ENCODE measurements at regions not wholly inside any gene's neighbourhood (a gene's known extent, or its start where the extent isn't known, plus 50 kb on each side); places are given as distances from the start of the nearest gene placed in this dataset.
A peak's percentile ranks its signal among the peaks of the same experiment; 100 is the strongest.

DNA sequence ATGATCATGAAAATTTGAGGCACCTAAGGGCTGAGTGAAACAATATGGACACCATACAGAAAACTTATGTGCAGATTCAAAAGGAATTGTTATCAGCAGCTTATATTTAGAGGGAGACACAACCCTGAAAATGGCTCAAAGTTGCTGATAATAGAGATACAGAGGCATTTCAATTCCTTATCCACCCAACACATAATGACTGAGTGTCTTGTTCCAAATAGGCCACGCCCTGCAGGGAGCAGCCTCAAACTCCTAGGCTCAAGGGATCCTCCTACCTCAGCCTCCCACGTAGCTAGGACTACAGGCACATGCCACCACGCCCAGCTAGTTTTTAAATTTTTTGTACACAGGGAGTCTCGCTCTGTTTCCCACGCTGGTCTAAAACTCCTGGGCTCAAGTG is 79.0 kb downstream of the LBH start:
- no peak for DNase-seq (ENCODE audit: low read depth)

DNA sequence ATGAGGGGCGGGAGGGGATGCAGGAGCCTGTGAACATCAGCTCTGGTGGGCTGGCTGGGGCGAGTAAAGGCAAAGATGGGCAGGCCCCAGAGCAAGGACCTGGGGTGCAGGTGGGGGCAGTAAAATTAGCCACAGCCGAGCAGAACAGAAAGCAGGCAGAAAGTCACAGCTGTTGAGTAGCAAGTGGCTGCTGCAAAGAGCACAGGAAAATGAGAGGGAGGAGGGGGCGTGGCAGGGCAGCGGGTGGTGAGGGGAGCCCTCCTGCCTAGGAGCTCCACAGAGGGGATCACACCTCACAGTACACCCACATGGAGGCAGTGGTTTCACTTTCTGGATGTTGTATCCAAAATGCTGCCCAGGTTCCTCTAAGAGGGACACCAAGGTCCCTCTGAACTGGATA is 79.6 kb downstream of the LBH start:
- DNase-seq (ENCODE audit: low read depth), result no peak

DNA sequence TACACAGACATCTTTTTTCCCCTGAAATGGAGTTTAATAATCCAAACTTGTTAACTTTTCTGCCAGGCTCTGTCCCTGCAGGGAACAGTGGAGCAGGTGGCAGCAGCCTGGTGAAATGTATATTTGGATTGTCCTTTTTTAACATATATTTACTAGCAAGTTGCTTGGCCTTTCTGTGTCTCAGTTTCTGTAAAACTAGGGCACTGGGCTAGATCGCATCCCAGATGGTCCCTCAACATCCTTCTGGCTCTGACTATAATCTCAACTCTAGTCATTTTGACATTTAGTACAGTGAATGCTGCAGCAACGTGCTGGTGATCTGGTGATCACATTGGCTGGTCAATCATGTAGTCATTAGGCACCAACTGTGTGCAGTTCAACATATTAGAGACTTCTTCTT is 80.4 kb downstream of the LBH start:
- DNase-seq (ENCODE audit: low read depth), result no peak

DNA sequence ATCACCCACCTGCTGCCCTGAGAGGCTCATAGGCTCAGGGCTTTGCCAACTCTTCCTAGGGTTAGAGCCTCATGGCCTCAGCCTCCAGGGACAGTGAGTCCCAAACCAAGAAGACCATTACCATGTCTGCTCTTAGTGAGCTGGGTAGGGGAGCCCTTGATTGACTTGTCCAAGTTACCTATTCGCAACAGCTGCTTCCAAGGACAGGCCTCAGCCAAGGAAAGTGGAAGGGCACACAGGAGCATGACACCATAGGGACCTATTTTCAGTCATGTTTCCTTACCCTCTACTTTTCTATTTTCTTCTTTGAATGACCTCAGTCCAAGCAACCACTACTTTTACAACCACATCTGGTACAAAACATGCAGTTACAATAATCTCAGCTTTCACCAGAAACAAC is 81.6 kb downstream of the LBH start:
- no peak for DNase-seq (ENCODE audit: low read depth)

DNA sequence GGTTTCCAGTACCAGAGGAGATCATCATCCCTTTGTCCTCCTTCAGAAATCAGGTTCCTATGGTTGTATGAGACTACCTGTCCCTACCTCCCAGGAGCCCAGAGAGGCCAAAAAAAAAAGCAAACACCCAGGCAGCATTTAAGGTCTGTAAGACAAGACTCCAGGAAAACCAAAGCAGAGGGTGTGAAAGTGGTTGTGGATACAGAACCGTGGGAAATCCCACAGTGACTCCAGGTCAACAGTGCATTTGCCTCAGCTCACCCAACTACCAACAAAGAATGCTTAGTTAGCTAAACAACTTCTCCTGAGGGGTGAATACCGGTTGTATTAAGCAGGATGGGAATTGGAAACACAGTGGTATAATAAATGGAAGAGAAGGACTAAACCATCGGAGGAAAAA is 83.6 kb downstream of the LBH start:
- no peak for DNase-seq (ENCODE audit: low read depth)

DNA sequence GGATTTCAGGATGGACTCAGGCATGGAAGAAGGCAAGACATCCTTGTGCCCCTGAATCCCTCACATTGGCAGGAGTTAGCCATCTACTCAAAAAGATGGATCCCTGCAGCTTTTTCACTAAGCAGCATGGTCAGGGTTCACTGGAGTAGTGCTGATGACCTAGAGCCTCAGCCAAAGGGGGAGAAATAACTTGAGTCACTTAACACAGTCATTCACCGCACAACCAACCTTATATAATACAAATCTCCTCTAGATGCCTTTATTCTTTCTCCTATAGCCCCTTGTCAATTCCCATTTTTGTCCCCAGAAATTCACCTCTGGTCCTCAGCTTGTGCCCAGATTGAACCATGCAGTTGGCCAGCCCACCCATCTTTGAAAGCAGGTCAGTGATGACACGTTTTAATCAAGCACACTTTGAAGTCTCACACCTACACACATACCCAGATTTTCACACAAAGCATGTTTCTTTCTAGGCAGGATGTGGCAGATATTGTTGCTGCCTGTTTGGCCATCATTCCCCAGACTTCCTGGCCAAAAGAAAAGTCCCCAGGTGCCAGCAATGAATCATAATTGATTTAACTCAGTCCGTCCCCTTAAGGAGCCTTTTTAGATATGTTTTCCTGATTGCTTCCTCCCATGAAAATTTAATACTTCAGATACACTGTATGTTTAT is 84.2 kb downstream of the LBH start:
- DNase-seq (ENCODE audit: low read depth), result no peak

DNA sequence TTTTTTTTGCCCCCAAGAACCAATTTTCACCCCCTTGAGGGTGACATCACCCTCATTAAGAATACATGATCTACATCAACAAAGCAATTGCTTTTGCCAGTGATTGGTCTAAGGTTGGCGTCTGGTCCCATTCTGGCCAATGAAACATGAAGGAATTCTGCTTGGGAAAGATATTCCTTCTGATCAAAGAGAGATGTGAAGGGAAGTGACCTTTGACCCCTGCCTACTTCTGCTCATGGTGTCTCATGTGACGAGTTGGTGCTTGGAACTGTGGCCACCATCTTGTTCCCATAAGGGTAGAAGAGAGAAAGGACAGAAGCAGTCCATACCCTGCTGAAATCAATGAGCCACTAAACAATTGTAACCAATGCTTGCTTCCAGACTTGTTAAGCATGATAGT is 85.1 kb downstream of the LBH start:
- DNase-seq (ENCODE audit: low read depth), result no peak

DNA sequence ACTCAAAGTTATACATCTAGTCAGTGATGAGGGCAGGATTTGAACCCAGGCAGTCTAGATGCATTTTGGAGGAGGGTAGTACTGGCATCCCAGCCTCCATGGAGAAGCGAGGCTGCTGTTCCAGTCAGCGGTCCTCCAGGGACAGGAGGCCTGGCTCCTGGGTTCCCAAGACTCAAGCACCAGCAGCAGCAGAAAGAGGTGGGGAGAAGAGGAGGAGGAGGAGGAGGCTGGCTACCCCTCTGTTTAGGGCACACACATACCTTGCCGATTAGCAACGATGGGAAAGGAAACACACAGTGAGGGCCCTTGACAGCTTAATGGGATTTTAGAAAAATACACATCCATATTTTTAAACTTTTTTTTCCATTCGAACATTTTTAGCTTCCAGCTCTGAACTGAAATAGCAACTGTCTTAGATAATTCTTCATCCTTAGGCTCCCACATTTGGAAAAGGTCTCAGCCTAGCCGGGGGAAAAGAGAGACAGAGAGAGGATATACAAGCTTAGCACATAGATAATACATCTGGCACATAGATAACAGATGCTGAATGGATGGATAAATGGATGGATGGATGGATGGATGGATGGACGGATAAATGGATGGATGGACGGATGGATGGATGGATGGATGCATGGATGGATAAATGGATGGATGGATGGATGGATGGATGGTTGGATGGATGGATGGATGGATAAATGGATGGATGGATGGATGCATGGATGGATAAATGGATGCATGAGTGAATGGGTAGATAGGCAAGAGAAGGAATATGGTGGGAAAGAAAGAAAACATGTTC is 87.9 kb downstream of the LBH start:
- no peak for DNase-seq (ENCODE audit: low read depth)

DNA sequence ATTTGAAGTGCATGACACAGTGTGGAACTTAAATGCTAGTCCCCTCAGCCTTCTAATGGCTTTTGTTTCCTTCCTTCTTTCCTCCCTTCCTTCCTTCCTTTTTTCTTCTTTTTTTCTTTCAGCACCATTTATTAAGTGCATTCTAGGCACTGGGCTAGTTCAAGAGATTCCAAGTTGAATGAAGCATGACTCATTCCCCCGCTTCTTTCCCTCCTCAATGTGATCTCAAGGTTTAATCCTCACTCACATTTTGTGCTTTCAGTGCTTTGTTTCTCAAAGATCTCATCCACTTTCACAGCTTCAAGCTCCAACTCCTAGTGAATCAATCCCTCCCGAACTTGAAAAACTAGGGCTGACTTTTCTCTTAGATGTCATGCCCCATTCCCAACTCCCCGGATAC is 90.1 kb downstream of the LBH start:
- peak; percentile 46 for DNase-seq (ENCODE audit: low read depth)

DNA sequence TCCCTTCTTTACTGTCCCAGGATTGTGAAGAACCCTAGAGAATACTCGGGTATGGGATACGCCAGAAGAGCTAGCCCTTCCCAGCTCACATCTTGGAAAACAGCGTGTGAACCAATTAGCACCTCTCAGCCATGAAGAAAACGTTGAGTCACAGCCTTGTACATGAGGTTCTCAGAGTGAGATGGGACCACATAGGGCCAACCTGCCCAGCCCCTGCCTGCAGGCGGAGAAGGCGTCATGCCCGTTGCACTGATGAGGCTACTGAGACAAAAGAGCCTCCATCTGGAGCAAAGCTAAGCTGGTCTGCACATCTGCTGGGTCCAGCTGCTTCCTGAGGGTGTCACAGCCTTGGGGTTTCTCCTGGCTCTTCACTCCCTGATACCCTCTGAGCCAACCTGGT is 92.2 kb downstream of the LBH start:
- no peak for DNase-seq (ENCODE audit: low read depth)

DNA sequence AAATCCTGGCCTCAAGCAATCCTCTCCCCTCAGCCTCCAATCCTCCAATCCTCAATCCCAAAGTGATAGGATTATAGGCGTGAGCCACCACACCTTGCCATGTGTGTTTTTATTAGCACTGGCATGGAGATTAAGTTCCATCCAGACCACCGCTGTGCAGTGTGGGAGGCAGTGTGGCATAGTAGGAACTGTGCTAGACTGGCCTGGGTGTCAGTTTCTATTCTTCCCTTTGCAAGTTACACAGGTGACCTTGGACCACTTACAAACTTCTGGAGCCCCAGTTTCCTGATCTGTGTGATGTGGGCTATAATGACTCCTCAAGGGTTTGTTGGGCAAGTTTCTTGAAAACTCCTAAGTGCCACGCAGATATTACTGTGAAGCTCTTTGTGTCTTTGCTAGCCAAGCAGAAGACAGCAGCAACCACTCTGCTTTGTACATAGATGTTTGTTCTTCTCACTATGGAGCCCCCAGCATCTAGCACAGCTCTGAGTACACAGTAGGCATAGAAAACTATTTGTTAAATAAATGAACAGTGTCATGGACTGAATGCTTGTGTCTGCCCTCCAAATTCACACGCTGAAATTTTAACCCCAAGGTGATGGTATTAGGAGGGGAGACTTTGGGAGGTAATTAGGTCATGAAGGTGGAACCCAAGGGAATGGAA is 93.0 kb downstream of the LBH start:
- DNase-seq (ENCODE audit: low read depth), result no peak

DNA sequence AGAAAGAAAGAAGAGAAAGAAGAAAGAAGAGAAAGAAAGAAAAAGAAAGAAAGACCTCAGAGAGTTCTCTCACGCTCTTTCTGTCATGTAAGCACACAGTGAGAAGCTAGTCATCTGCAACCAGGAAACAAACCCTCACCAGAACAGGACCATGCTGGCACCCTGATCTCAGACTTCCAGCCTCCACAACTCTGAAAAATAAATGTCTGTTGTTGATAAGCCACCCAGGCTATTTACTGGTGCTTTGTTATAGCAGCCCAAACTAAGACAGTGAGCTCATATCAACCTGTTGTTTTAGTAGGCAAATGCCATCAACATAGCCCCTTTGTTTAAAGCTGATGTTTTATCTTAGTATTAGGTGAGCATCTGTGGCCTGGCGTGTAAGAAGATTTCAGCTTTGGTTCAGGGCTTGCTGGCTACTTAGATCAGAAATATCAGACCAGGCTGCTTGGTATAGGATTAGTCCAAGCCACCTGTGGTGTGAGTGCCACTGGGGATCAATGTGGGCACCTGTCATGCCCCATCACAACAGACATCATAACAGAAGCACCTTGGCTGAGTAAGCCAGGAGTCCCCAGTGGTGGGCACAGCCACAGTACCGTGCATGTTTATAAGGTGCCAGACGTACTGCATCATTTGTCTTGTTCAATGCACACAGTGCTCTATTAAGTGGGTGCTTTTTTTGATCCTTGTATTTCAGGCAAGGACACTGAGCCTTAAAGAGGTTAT is 94.4 kb downstream of the LBH start:
- DNase-seq (ENCODE audit: low read depth), result no peak

DNA sequence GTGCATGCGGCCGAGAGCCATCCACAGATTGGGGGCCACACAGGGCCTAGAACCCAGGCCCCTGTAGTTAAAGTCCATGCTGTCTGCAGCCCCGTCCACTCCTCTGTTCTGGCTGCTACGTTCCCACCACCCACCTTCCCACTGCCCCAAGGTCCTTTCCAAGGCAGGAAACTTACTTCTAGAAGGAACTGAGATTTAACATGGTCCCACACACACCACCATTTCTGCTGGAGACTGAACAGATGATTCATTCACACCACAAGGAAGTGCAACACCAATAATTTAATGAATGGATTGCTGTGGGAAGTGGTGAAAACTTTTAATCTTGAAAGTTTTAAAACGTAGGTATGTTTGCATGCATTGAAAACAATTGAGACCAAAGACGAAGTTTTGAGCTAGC is 95.2 kb downstream of the LBH start:
- peak; percentile 35 for DNase-seq (ENCODE audit: low read depth)

DNA sequence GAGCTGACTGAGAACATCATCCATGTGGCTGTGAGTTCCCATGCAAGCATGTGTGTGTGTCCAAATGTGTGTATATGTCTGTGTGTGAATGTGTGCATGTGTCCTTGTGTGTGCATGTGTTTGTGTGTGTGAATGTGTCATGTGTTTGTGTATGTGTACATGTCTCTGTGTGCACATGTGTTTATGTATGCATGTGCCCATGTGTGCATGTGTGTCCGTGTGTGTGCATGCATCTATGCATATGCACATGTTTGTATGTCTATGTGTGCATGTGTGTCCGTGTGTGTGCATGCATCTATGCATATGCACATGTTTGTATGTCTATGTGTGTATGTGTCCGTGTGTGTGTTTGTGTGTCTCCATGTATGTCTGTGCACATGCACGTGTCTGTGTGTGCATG is 99.7 kb downstream of the LBH start:
- DNase-seq (ENCODE audit: low read depth), result no peak

DNA sequence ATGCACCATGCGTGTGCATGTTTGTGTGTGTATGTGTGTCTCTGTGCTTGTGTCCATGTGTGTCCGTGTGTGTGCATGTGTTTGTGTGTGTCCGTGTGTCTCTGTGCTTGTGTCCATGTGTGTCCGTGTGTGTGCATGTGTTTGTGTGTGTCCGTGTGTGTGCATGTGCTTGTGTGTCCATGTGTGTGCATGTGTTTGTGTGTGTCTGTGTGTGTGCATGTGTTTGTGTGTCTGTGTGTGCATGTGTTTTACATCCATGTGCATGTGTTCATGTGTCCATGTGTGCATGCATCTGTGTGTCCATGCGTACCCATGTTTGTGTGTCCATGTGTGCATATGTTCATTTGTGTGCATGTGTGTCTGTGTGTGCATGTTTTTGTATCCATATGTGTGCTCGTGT is 100.5 kb downstream of the LBH start:
- DNase-seq (ENCODE audit: low read depth), result no peak

DNA sequence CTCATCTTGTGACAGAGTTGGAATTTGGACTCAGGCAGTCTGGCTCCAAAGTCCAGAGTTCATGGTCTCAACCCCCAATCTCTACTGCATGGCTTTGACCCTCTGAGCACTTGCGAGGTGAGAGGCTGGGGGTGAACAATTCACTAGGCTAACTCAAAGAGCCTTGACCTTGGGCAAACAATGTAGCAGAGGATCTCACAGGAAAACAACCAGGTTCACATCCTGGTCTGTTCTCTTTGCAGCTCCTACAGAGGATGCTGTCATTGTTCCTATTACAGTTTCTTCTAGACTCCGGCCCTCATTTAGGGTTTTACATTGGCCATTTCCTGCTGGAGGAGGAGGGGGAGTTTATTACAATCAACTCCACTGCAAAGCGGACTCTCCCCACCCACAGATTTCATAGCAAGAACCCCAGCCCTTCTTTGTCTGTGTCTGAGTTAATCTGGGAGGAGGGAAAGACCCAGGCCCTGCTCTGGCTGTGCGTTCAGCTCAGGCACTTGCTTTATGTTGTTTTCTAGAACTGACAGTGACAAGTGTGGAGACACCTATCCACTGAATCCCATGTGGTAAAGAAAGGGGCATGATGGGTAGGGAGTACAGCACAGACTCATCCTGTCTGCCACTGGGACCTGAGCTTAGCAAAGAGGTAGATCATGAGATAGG is 101.6 kb downstream of the LBH start:
- DNase-seq (ENCODE audit: low read depth), result no peak

DNA sequence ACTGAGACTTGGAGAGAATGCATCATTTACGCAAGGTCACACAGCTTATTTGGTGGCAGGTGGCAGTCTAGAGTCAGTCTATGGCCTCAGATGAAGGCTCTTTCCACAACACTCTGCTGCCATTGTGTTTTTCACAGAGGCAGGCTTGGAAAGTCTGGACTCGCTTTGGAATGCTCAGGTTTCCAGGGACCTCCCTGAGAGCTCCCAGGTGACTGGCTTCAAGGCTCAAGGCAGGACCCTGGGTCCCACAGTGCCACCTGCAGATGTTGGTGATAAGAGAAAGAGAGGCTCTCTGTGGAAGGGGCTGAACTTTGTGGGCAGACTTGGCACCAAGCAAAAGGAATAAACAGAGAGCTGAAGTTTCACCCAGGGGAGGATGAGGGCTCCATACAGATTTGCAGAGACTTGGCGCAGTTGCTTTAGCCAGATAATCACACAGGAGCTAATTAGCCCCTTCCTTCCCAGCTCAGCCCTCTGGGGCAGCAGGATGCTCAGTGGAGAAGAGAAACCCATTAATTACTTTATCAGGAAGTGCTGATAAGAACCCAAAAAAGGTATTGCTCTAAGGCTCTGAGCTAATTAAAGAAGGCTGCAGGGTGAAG is 103.5 kb downstream of the LBH start:
- DNase-seq (ENCODE audit: low read depth), result no peak

DNA sequence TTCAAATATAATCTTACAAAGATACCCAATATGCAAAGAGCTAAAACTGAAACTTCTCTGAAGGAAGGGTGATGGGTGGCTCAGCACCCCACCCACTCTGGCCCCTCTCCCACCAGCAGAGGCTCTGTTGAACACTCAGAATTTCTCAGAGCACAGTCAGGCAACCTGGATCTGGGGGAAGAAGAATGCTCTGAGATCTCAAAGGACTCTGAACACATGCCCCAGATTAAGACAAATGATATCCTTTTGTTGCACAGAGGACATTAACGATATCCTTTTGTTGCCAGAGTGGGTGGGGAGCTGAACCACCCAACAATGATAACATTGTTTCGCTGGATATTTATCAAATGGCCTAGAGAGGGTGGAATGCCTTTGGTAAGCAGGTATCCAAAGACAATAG is 104.8 kb downstream of the LBH start:
- no peak for DNase-seq (ENCODE audit: low read depth)

DNA sequence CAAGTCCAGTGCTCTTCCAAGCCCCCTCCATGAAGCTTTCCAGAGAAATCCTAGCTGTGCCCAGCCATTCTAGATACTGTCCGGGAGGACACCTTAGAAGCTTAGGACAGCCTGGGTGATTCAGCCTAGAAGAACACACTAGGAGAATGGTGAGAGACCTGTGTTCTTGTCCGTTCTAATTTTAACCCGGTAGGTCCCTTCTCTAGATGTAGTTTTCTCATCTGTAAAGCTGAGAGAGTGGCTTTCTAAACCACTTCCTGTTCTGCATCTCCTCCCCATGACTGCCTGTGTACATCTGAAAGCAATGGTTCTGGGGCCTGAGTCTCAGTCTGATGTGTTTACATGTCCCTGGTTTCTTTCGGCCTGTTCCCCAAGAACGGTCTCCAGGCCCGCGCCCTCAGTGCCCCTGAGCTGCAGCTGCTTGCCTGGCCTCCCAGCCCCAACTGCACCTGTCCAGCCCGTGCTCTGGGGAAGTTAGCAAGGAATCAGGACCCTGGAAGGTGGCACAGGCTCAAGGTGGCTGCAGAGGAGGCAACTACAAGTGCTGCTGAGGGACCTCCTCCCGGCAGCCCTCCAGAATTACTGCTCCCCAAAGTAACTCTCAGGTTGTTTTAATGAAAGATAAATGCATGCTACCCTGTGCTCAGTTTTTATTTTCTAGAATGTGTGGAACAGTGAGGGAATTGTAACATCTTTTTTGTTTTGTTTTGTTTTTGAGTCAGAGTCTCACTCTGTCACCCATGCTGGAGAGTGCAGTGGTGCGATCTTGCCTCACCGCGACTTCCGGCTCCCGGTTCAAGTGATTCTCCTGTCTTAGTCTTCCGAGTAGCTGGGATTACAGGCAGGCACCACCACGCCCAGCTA is 105.9 kb downstream of the LBH start:
- no peak for DNase-seq (ENCODE audit: low read depth)

DNA sequence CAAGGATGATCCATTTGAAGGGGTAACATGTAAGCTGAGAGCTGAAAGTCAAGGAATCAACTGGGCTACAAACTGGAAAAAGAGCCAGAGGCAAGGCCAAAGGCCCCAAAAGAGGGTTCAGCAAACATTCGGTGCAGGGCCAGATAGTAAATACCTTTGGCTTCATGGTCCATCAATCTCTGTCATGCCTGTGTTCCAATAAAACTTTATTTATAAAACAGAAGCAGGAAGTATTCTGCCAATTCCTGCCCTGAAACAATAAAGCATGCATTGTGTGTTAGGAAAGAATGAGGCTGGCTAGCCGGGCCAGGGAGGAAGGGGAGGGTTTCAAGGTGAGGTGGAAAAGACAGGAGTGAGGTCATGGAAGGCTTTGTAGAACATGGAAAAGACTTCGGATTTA is 107.1 kb downstream of the LBH start:
- DNase-seq (ENCODE audit: low read depth), result no peak

DNA sequence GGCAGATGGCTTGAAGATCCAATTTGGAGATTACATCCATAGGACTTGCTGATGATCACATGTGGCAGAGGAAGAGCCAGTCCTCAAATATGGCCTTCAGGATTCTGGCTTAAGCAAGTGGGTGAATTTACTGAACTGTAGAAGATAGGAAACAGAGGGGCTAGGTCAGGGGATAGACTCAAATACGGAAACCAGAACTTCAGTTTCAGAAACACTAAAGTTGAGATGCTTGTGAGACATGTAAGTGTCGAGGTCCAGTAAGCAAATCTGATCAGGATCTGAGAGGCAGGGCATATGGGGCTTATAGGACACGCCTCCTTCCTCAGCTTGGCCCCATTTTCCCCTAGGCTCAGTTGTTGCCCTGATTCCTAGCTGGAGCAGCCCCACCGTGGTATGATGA is 107.7 kb downstream of the LBH start:
- no peak for DNase-seq (ENCODE audit: low read depth)
